ENCODE measurements at regions not wholly inside any gene's neighbourhood (a gene's known extent, or its start where the extent isn't known, plus 50 kb on each side); places are given as distances from the start of the nearest gene placed in this dataset.

DNA sequence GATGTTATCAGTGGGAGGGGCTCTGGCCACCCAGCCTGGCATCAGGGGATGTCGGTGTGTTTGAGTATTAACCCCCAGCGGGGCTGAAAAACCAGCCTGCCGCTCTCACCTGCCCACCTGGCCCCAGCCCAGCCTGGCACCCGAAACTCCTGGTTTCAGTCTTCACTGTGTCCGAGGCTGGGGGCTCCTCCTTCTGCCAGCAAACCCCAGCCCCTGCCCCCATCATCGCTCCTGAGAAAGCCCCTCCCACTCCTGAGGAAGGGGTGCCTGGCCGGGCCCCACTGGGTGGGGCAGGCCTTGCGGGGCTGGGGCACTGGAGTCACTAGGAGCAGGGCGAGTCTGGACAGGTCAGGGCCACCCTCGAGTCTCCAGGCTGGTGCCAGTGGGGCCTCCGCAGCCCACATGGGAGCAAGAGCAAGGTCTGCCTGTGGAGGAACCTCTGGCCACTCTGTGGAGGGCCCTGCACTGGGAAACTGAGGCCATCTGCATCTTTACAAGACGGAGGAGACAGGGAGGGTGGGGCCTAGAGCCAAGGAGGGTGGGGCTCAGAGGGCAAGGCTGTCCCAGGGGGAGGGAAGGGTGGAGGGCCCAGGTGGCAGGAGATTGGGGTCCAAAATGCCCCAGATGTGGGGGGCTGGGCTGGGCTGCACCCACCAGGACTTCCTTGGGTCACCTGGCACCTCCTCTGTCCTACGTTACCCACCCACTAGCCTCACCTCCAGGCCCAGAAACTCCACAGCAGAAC, 51.5 kb upstream of the NOTCH1 start:
- ChIA-PET POLR2A (ENCODE audit: partially characterized antibody) (no interaction called here), CTCF (ENCODE audit: partially characterized antibody) (interaction anchor here (0.6 to 0.9 kb wide), 4 partner anchors 9 to 171 kb away, joined by 3 read pairs; no protein-coding TSS in a partner anchor)
- Histone ChIP-seq H3K23ac (ENCODE audit: insufficient read length) (no peak overlapping the region), H3K56ac (replicated peaks; ENCODE audit: insufficient read length, low read depth, low read length) (no peak overlapping the region), H2BK120ac (replicated peaks; ENCODE audit: low read depth, low read length) (no peak overlapping the region), H3K27me3 (replicated peaks in 1 of 4; ENCODE audit: control insufficient read depth in 3 of 4, extremely low read depth in 1 of 4, insufficient read depth in 3 of 4, low read length in 3 of 4) (no peaks in the 10 kb centered on the region), H4K5ac (ENCODE audit: insufficient read length, low read depth, low read length) (no peak overlapping the region), H2BK12ac (ENCODE audit: low read depth, low read length) (peak overlapping the region; percentile 84; the same call in 1 of the 2 replicates), H3K18ac (ENCODE audit: extremely low read depth, low read length) (no peak overlapping the region), H4K8ac (ENCODE audit: extremely low read depth, insufficient read depth, low read length) (0 out of 2 replicates have a peak overlapping the region, but pooled peaks have one; percentile 58), H3K9ac (replicated peaks in 1 of 4; ENCODE audit: extremely low read depth in 1 of 4, low read depth in 3 of 4, low read length in 3 of 4) (no peak overlapping the region), H3K23me2 (ENCODE audit: low read depth, low read length) (no peaks in the 10 kb centered on the region), H3K27ac (ENCODE audit: low read depth, low read length) (no peak overlapping the region), H3K79me1 (ENCODE audit: low read depth, low read length) (no peaks in the 10 kb centered on the region), H3K4ac (replicated peaks; ENCODE audit: insufficient read length, low read depth, low read length) (peak overlapping the region; percentile 66), H2AFZ (ENCODE audit: low read length) (no peak overlapping the region), H3K79me2 (ENCODE audit: control insufficient read depth in 1 of 2, insufficient read depth in 2 of 2, low read length in 2 of 2) (no peaks in the 10 kb centered on the region), H3K14ac (ENCODE audit: insufficient read length) (no peak overlapping the region), H3K4me3 (ENCODE audit: extremely low read depth in 1 of 4, insufficient read depth in 2 of 4, low read depth in 3 of 4, low read length in 4 of 4) (no peak overlapping the region), H2AK5ac (ENCODE audit: low read depth, low read length) (peak overlapping the region; percentile 86; the same call in 1 of the 2 replicates), H3K36me3 (ENCODE audit: control insufficient read depth in 2 of 4, insufficient read depth in 4 of 4, low read length in 3 of 4) (no peaks in the 10 kb centered on the region), H3K4me2 (ENCODE audit: insufficient read depth in 1 of 2, low read depth in 2 of 2, low read length in 2 of 2) (no peak overlapping the region), H2BK5ac (ENCODE audit: low read depth, low read length) (peak overlapping the region; percentile 83; the same call in 1 of the 2 replicates), H4K91ac (replicated peaks; ENCODE audit: insufficient read length, low read length) (peak overlapping the region; percentile 86), H3K4me1 (replicated peaks in 1 of 4; ENCODE audit: control insufficient read depth in 3 of 4, insufficient read depth in 4 of 4, low read length in 3 of 4) (peaks cover 0 to 18% (median 7%) of the 10 kb centered on the region in 4 experiments; a peak in 5 of 7 replicates), H2BK20ac (ENCODE audit: low read length) (no peak overlapping the region; the same call in 1 of the 2 replicates), H3K9me3 (ENCODE audit: insufficient read depth in 2 of 2, low read depth in 1 of 2, low read length in 1 of 2) (no peaks in the 10 kb centered on the region; a peak in 1 of 4 replicates), H2BK15ac (ENCODE audit: low read length) (peak overlapping the region; percentile 88; the same call in 1 of the 2 replicates), H4K20me1 (replicated peaks in 1 of 2; ENCODE audit: control insufficient read depth in 1 of 2, insufficient read depth in 2 of 2, low read length in 2 of 2) (peaks cover 0 to 2% of the 10 kb centered on the region in 2 experiments)
- no peak for DNase-seq (ENCODE audit: low read depth in 1 of 2, low spot score in 2 of 2)
- no peak for FAIRE-seq
- WGBS, 2 experiments (ENCODE audit: extremely low coverage in 1 of 2, insufficient coverage in 1 of 2, insufficient read length in 1 of 2, insufficient replicate concordance in 2 of 2, low coverage in 1 of 2, low lambda C conversion rate in 2 of 2, missing lambda C conversion rate in 1 of 2) = 88% methylated on average over 11 of the region's 13 CpGs; no CpG with 5 or more reads in 1 of the 2 experiments
- TF ChIP-seq MAX (IDR thresholded peaks at IDR 0.05) = no peak
- TF ChIP-seq ASH2L (IDR thresholded peaks at IDR 0.05; ENCODE audit: low read length) = no peak
- TF ChIP-seq ZNF274 (IDR thresholded peaks at IDR 0.05; ENCODE audit: borderline replicate concordance, extremely low read depth, low read length) = no peak
- TF ChIP-seq HDAC2 (IDR thresholded peaks at IDR 0.05; ENCODE audit: borderline replicate concordance in 1 of 2, low read depth in 2 of 2, low read length in 2 of 2) = no peak
- no peak for TF ChIP-seq TAF7 (optimal IDR thresholded peaks at IDR 0.05; ENCODE audit: borderline replicate concordance, low read depth, low read length)
- no peak for TF ChIP-seq PHF8 (conservative IDR thresholded peaks at IDR 0.05; ENCODE audit: low read depth, low read length)
- no peak for TF ChIP-seq CHD1 (IDR thresholded peaks at IDR 0.05; ENCODE audit: low read depth, low read length)
- no peak for TF ChIP-seq EGR1 (IDR thresholded peaks at IDR 0.05; ENCODE audit: borderline replicate concordance, low read depth, low read length)
- TF ChIP-seq SIRT6 (IDR thresholded peaks at IDR 0.05; ENCODE audit: low read length) = no peak
- no peak for TF ChIP-seq CREB1 (IDR thresholded peaks at IDR 0.05)
- TF ChIP-seq E2F6 (IDR thresholded peaks at IDR 0.05) = no peak
